Esophagus muscularis mucosa (tissue), 3 donors: ENCODE measurements at regions not wholly inside any gene's neighbourhood (a gene's known extent, or its start where the extent isn't known, plus 50 kb on each side); places are given as distances from the start of the nearest gene placed in this dataset.

ENCODE experiments used
- POLR2A ChIP-seq: fragments of 450-650 bp; IDR thresholded peaks from one replicate; pipeline ENCODE4 v1.6.1; 2017; ENCODE audit warnings: antibody characterized with exemption, moderate library complexity, mild to moderate bottlenecking, low read depth
- POLR2AphosphoS5 ChIP-seq, 2 donors: sonication (generic); formaldehyde crosslinking; IDR thresholded peaks; one replicate each; pipeline ENCODE4 v1.6.1; 2017; ENCODE audit warnings: antibody characterized with exemption in 2 of 2
- TF ChIP-seq, protein P1 (sequence below), 3 experiments: fragments of 200-600 bp in 2 of 3; fragments of 450-650 bp in 1 of 3; sonication (generic) in 2 of 3; IDR thresholded peaks; one replicate each; pipeline ENCODE4 v1.5.1; 2017 to 2019; ENCODE audit warnings: antibody characterized with exemption in 3 of 3, mild to moderate bottlenecking in 2 of 3, moderate library complexity in 1 of 3

GRCh38 chr11:27237643-27238042 lies 125.4 kb downstream of the CCDC34 start:
- TF ChIP-seq, protein P1, sequence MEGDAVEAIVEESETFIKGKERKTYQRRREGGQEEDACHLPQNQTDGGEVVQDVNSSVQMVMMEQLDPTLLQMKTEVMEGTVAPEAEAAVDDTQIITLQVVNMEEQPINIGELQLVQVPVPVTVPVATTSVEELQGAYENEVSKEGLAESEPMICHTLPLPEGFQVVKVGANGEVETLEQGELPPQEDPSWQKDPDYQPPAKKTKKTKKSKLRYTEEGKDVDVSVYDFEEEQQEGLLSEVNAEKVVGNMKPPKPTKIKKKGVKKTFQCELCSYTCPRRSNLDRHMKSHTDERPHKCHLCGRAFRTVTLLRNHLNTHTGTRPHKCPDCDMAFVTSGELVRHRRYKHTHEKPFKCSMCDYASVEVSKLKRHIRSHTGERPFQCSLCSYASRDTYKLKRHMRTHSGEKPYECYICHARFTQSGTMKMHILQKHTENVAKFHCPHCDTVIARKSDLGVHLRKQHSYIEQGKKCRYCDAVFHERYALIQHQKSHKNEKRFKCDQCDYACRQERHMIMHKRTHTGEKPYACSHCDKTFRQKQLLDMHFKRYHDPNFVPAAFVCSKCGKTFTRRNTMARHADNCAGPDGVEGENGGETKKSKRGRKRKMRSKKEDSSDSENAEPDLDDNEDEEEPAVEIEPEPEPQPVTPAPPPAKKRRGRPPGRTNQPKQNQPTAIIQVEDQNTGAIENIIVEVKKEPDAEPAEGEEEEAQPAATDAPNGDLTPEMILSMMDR (IDR thresholded peaks at IDR 0.05), result no peak
- TF ChIP-seq POLR2AphosphoS5 (IDR thresholded peaks at IDR 0.05) (no peak), POLR2A (no peak)
